ENCODE measurements at regions not wholly inside any gene's neighbourhood (a gene's known extent, or its start where the extent isn't known, plus 50 kb on each side); places are given as distances from the start of the nearest gene placed in this dataset.
"Not testable (repeated sequence)": the region's sequence is repeated elsewhere in the genome, so short reads cannot be mapped to it uniquely, and the experiment has no call there.

DNA sequence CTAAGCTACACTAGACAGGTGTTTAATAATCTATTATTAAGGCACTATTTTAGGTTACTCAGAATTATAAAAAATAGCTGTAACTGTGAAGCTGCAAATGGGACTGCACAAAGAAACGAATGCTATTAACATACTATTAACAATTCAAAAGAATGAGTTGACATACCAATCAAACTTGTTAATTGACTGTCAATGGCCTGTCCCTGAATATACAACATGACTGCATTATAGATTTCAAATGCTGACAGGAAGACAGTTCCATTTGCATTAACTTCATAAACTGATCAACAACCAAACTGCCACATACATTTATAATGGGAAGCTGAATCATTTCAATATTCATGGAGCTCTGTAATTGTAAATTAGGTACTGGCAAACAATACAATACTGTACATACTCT is 169.0 kb upstream of the NANOGP8 start:
- TF ChIP-seq, protein P1, sequence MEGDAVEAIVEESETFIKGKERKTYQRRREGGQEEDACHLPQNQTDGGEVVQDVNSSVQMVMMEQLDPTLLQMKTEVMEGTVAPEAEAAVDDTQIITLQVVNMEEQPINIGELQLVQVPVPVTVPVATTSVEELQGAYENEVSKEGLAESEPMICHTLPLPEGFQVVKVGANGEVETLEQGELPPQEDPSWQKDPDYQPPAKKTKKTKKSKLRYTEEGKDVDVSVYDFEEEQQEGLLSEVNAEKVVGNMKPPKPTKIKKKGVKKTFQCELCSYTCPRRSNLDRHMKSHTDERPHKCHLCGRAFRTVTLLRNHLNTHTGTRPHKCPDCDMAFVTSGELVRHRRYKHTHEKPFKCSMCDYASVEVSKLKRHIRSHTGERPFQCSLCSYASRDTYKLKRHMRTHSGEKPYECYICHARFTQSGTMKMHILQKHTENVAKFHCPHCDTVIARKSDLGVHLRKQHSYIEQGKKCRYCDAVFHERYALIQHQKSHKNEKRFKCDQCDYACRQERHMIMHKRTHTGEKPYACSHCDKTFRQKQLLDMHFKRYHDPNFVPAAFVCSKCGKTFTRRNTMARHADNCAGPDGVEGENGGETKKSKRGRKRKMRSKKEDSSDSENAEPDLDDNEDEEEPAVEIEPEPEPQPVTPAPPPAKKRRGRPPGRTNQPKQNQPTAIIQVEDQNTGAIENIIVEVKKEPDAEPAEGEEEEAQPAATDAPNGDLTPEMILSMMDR (IDR thresholded peaks at IDR 0.05; ENCODE audit: borderline replicate concordance) = no peak
- Histone ChIP-seq H3K27me3 (ENCODE audit: low read depth) (no peaks in the 10 kb centered on the region), H3K4me3 (no peak overlapping the region), H3K9me3 (replicated peaks) (no peaks in the 10 kb centered on the region), H3K27ac (replicated peaks) (no peak overlapping the region), H3K4me1 (no peaks in the 10 kb centered on the region), H3K36me3 (no peaks in the 10 kb centered on the region)
- DNase-seq = no peak
- intact Hi-C loops (cut with micrococcal nuclease) = no loop called here

DNA sequence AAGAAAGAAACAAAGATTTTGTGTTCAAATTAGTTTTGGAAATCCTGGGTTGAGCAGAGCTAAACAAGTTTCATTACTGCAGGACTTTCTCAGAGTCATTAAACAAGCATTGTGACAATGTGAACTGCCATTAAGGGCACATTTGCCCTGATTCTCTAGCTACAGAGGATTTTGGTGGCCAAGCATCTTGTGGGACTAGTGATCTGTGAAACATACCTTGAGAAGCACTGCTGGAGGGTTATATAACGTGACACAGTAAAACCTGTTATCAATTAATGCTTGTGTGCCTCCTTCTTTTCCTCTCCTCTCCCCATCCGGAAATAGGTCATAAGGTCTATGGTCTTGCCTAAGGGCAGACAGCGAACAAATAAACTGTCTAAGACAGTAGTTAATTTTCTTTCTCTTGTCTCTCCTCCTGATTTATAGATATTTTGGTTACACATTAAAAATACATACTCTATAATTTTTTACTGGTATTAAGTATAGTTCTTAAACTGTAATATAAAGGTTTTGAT is 167.3 kb upstream of the NANOGP8 start:
- no peak overlapping the region for H3K27ac ChIP-seq (replicated peaks)
- TF ChIP-seq, protein P1 (IDR thresholded peaks at IDR 0.05; ENCODE audit: borderline replicate concordance) = no peak
- H3K4me1 ChIP-seq = no peaks in the 10 kb centered on the region
- H3K27me3 ChIP-seq (ENCODE audit: low read depth) = no peaks in the 10 kb centered on the region
- H3K9me3 ChIP-seq (replicated peaks) = no peaks in the 10 kb centered on the region
- H3K36me3 ChIP-seq = no peaks in the 10 kb centered on the region
- no peak overlapping the region for H3K4me3 ChIP-seq
- intact Hi-C loops (cut with micrococcal nuclease) = no loop called here
- DNase-seq = no peak

DNA sequence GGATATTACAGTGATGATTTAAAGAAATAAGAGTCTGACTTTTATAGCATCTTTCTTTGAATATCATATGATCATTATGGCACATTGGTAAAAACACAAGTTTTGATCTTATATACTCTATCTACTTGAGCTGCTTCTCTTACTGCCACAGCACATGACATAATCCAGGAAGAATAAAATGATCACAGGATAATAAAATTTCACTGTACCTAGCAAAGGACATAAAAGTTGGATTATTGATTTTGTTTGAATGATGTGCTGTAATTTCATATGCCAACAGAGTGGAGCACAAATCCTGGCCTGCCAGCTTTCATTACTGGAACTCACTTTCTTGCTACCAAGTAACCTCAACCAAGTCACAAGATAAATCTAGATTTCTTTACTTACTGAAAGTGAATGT is 162.1 kb upstream of the NANOGP8 start:
- Histone ChIP-seq H3K27ac (replicated peaks) (no peak overlapping the region), H3K4me1 (no peaks in the 10 kb centered on the region), H3K9me3 (replicated peaks) (no peaks in the 10 kb centered on the region), H3K36me3 (no peaks in the 10 kb centered on the region), H3K27me3 (ENCODE audit: low read depth) (no peaks in the 10 kb centered on the region), H3K4me3 (no peak overlapping the region)
- DNase-seq = no peak
- TF ChIP-seq, protein P1 (IDR thresholded peaks at IDR 0.05; ENCODE audit: borderline replicate concordance) = no peak
- intact Hi-C loops (cut with micrococcal nuclease) = no loop called here

DNA sequence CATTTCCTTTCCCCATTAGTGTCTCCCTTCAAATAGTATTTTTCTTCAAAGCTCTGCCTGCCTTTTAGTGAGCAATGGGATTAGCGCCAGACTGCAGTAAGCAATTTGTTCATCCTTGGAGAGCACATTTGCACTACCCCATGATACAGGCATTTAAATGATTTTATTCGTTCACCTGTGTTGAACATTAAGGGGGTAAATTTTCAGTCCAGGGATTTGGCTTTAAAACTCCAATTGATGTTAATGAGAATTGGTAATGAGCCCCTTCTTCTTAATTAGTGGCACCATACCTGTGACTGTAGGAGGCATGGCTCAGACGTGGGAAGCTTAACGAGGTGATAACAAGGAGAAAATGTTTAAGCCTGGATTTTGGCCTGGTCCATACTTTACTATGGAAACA is 161.4 kb upstream of the NANOGP8 start:
- H3K4me3 ChIP-seq = no peak overlapping the region
- H3K36me3 ChIP-seq = no peaks in the 10 kb centered on the region
- intact Hi-C loops (cut with micrococcal nuclease) = no loop called here
- H3K9me3 ChIP-seq (replicated peaks) = no peaks in the 10 kb centered on the region
- DNase-seq = no peak
- no peak overlapping the region for H3K27ac ChIP-seq (replicated peaks)
- H3K27me3 ChIP-seq (ENCODE audit: low read depth) = no peaks in the 10 kb centered on the region
- TF ChIP-seq, protein P1 (IDR thresholded peaks at IDR 0.05; ENCODE audit: borderline replicate concordance) = no peak
- no peaks in the 10 kb centered on the region for H3K4me1 ChIP-seq

DNA sequence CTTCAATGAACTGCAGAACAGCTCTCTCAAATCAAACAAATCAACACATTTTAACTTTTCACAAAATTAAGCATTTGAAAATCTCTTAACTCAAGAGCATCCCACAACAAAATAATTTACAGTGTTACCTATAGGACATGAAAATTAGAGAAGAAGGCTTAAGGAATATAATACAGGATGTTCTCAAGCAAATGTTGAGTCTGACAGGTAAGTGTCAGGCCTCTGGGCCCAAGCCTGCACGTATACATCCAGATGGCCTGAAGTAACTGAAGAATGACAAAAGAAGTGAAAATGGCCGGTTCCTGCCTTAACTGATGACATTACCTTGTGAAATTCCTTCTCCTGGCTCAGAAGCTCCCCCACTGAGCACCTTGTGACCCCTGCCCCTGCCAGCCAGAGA is 160.6 kb upstream of the NANOGP8 start:
- intact Hi-C loops (cut with micrococcal nuclease); H3K36me3 ChIP-seq; H3K4me1 ChIP-seq; H3K9me3 ChIP-seq (replicated peaks); H3K27ac ChIP-seq (replicated peaks); DNase-seq; H3K4me3 ChIP-seq; H3K27me3 ChIP-seq (ENCODE audit: low read depth): not testable (repeated sequence)

DNA sequence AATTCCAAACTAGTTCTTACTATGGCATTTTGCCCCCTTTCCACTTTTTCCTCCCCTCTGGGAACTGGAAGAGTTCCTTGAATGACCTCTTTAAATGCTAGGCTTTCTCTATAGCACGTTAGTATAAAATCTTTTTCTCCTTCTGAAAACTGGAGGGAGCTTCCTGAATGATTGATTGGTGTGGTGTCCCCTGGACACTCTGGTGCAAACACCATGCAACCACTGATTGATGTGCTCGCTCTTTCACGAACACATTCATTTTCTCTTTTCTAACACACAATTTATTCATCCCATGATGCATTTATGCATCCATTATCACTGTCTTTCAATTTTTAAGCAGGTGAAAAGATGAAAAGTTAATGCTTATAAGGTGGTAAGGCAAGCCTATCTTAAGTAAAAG is 159.1 kb upstream of the NANOGP8 start:
- H3K9me3 ChIP-seq (replicated peaks) = no peaks in the 10 kb centered on the region
- intact Hi-C loops (cut with micrococcal nuclease) = no loop called here

More for the DNA sequence above, 159.1 kb upstream of the NANOGP8 start:
- Histone ChIP-seq H3K36me3 (no peaks in the 10 kb centered on the region), H3K4me3 (no peak overlapping the region), H3K4me1 (no peaks in the 10 kb centered on the region), H3K27ac (replicated peaks) (no peak overlapping the region), H3K27me3 (ENCODE audit: low read depth) (no peaks in the 10 kb centered on the region)
- DNase-seq = no peak
- TF ChIP-seq, protein P1 (IDR thresholded peaks at IDR 0.05; ENCODE audit: borderline replicate concordance) = no peak
